ENCODE measurements at regions not wholly inside any gene's neighbourhood (a gene's known extent, or its start where the extent isn't known, plus 50 kb on each side); places are given as distances from the start of the nearest gene placed in this dataset.

DNA sequence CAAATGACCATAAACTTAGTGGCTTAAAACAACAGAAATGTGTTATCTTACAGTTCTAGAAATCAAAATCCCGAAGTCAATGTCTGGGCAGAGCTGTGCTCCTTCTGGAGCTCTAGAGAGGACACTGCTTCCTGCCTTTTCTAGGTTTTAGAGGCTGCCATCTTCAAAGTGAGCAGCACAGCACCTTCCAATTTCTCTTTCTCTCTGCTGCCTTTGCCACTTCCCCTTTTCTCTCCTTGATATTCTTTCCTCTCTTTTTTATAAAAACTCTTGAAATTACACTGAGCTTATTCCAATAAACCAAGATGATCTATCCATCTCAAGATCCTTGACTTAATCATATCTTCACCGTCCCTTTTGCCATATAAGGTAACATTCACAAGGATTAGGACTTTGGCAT, 616.9 kb downstream of the PLPP3 start:
- TF ChIP-seq, protein P1, sequence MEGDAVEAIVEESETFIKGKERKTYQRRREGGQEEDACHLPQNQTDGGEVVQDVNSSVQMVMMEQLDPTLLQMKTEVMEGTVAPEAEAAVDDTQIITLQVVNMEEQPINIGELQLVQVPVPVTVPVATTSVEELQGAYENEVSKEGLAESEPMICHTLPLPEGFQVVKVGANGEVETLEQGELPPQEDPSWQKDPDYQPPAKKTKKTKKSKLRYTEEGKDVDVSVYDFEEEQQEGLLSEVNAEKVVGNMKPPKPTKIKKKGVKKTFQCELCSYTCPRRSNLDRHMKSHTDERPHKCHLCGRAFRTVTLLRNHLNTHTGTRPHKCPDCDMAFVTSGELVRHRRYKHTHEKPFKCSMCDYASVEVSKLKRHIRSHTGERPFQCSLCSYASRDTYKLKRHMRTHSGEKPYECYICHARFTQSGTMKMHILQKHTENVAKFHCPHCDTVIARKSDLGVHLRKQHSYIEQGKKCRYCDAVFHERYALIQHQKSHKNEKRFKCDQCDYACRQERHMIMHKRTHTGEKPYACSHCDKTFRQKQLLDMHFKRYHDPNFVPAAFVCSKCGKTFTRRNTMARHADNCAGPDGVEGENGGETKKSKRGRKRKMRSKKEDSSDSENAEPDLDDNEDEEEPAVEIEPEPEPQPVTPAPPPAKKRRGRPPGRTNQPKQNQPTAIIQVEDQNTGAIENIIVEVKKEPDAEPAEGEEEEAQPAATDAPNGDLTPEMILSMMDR (conservative IDR thresholded peaks at IDR 0.05; ENCODE audit: low read length) = no peak
- no peak for TF ChIP-seq EZH2phosphoT487 (IDR thresholded peaks at IDR 0.05; ENCODE audit: borderline replicate concordance, low read depth, low read length)
